Posterior vena cava (tissue), 2 donors: ENCODE measurements at regions not wholly inside any gene's neighbourhood (a gene's known extent, or its start where the extent isn't known, plus 50 kb on each side); places are given as distances from the start of the nearest gene placed in this dataset.
"Not testable (repeated sequence)": the region's sequence is repeated elsewhere in the genome, so short reads cannot be mapped to it uniquely, and the experiment has no call there.

Experiments
- DNase-seq: peaks from one replicate; pipeline ENCODE4 v3.0.0-alpha.2; 2020; ENCODE audit warnings: low spot score
- intact Hi-C, 2 donors: fragments of 100-400 bp; cut with DNase I; formaldehyde crosslinking; loops; one replicate each; pipeline versions ENCODE4 v1.14.1 to v1.14.2; 2022 to 2023
- donor health status: DM: yes; HTN: yes; CAD: no.
- donor health status: DM: yes; HTN: yes; CAD: no.

- intact Hi-C loops, result no loop called here
- DNase-seq, result no peak
These were observed 64.1 kb downstream of the ZDHHC19 start for GRCh38 chr3:196147116-196147515.

GRCh38 chr3:196145468-196146262 is 63.8 kb upstream of the TFRC start:
- intact Hi-C loops, result no loop called here
- DNase-seq, result no peak

GRCh38 chr3:196144383-196145105 is 62.7 kb upstream of the TFRC start:
- DNase-seq, result no peak
- intact Hi-C loops, result no loop called here

GRCh38 chr3:196143708-196144382 is 62.0 kb upstream of the TFRC start:
- no peak for DNase-seq
- intact Hi-C loops, result no loop called here

GRCh38 chr3:196142202-196142956 is 60.5 kb upstream of the TFRC start:
- DNase-seq, result no peak
- intact Hi-C loops, result no loop called here

GRCh38 chr3:196141866-196142201 is 59.9 kb upstream of the TFRC start:
- no peak for DNase-seq
- intact Hi-C loops, result no loop called here

GRCh38 chr3:196141052-196141865 is 59.4 kb upstream of the TFRC start:
- no peak for DNase-seq
- intact Hi-C loops, result no loop called here

GRCh38 chr3:196140224-196140623 is 58.3 kb upstream of the TFRC start:
- DNase-seq, result peak; percentile 74

GRCh38 chr3:196139281-196139680 is 57.4 kb upstream of the TFRC start:
- intact Hi-C loops, result no loop called here
- peak; percentile 18 for DNase-seq

More at GRCh38 chr3:196140224-196140623, 58.3 kb upstream of the TFRC start:
- intact Hi-C loops, result no loop called here

GRCh38 chr3:196138482-196139254 is 56.8 kb upstream of the TFRC start:
- peak; percentile 71 for DNase-seq
- intact Hi-C loops, result no loop called here

GRCh38 chr3:196136640-196136989 is 54.7 kb upstream of the TFRC start:
- peak; percentile 41 for DNase-seq
- intact Hi-C loops, result not testable (repeated sequence)

- DNase-seq, result peak; percentile 73
- intact Hi-C loops, result no loop called here
These were observed 54.1 kb upstream of the TFRC start for GRCh38 chr3:196135693-196136639.

- intact Hi-C loops, result no loop called here
- peak; percentile 5 for DNase-seq
These were observed 52.8 kb upstream of the TFRC start for GRCh38 chr3:196134691-196135090.

GRCh38 chr3:196133869-196134268 is 52.0 kb upstream of the TFRC start:
- intact Hi-C loops, result not testable (repeated sequence)
- DNase-seq, result peak; percentile 53

GRCh38 chr3:196131921-196132320 is 50.0 kb upstream of the TFRC start:
- intact Hi-C loops, result no loop called here
- DNase-seq, result no peak
